OCI-LY7 (cell line): ENCODE measurements at regions not wholly inside any gene's neighbourhood (a gene's known extent, or its start where the extent isn't known, plus 50 kb on each side); places are given as distances from the start of the nearest gene placed in this dataset.

Source experiments
- CTCF ChIP-seq: fragments of 200-600 bp; sonication (generic); conservative IDR thresholded peaks from 2 replicates; pipeline ENCODE4 v1.5.1; 2014; ENCODE audit warnings: mild to moderate bottlenecking, antibody characterized with exemption, low read length, moderate library complexity, mixed read lengths
- EZH2phosphoT487 ChIP-seq: fragments of 200-600 bp; sonication (generic); IDR thresholded peaks from 2 replicates; pipeline ENCODE4 v1.6.1; 2018; ENCODE audit warnings: low read depth, borderline replicate concordance, mild to moderate bottlenecking, mixed run types, antibody characterized with exemption, low read length, moderate library complexity, mixed read lengths

- TF ChIP-seq CTCF (no peak), EZH2phosphoT487 (no peak)
These were observed 2277.4 kb upstream of the C9orf72 start for GRCh38 chr9:29850664-29851063.
